HG02623 (cell line): ENCODE measurements at regions not wholly inside any gene's neighbourhood (a gene's known extent, or its start where the extent isn't known, plus 50 kb on each side); places are given as distances from the start of the nearest gene placed in this dataset.
"Not testable (repeated sequence)": the region's sequence is repeated elsewhere in the genome, so short reads cannot be mapped to it uniquely, and the experiment has no call there.

Experiments used
- ATAC-seq: cut with Tn5 transposase; IDR thresholded peaks from one replicate; pipeline ENCODE4 v1.9.1; 2021; ENCODE audit warnings: moderate library complexity; ENCODE audit not compliant: unreplicated experiment

DNA sequence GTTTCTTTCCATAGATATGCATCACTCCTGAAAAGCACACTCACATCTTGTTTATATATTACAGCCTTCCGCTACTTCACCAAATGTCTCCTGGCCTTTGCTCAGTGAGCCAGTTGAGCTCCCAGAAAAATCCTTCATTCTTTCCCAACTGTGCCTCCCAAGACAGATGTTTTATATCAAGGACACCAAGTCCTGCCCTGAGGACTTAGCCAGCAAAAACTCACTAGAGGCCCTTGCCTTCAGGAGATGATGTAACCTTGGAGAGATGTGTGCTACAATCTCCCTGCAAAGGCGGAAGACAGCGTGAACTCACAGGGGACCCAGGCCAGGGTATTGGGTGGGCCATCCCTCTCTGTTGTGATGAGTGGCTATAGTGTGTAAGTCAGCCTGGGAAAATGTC lies 86.1 kb upstream of the CTAGE1 start:
- no peak for ATAC-seq

DNA sequence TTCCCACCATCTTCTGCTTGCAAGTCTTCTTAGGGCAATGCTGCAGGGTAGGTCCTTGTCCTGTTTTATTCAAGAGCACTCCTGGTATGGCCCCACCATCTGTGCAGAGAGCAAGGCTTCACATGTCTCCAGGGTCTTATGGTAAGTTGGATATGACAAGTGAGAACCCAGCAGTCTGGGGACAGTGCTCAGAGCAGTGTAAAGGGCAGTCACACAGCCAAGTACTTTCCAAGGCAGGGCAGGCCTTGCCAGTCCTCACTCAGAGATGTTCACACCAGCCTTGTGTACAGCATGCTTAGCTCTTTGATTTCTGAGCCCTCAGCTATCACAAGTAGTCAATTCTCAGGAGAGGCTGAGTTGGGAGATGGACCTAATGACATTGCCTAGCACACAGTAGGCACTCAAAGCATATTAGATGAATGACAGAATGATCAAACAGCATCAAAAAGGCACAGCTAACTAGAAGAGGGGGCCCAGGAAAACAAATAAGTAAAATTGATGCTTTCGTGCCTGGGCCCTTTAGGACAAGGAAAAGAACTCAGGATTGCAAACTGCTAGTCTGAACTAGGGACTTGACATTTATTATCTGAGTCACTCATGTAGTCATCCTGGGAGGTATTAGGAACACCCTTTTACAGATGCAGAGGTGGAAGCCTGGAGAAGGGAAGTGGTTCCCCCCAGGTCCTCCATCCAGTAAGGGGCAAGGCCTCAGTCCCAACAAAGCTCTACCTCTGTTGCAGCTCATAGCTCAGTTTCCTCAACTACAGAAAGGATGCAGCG lies 86.7 kb upstream of the CTAGE1 start:
- ATAC-seq = no peak

DNA sequence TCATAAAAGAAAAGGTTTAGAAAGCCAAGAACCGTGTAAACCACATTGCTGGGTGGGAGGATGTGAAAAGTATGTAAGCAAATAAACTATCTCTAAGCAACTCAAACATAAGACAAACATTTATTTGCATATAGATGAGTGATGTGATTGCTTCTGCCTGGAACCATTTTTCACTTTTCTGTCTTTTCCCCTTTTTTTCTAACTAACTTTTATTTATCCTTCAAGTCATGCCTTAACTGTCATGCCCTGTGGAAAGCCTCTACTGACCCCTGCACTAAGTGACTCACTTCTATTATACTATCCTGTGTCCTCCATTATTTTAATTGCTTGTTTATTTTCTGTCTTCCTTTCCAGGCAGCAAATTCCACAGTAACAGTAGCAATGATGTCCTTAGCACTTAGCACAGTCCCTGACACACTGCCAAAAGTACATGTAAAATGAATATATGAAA lies 87.5 kb upstream of the CTAGE1 start:
- no peak for ATAC-seq

DNA sequence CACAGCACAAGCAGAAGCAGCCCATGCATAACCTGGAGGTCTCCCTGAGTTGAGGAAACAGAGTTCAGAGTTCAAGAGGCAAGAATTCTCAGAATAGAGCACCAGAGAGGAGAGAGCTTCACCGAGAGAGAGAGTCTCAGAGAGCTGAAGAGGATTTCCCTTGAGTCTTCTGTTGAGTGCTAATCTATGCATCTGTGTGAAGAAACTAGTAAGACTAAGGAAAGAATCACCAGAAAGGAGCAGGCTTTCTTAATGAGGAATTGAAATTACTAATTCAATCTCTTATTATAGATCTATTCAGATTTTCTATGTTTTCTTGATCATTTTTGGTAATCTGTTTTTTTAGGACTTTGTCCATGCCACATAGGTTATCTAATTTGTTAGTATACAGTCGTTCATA lies 89.3 kb upstream of the CTAGE1 start:
- no peak for ATAC-seq

DNA sequence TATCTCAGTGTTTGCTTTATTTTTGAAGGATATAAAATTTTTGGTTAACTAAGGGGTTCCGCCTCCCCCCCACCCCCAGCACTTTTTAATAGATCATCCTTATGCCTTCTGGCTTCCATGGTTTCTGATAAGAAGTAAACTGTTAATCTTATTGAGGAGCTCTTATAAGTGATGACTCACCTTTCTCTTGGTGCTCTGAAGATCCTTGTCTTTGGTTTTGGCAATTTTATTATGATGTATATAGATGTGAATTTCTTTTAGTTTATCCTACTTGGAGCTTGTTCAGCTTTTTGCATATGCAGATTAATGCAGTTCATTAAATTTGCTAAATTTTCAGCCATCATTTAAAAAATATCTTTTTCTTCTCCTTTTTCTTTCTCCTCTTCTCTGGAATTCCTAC lies 91.7 kb upstream of the CTAGE1 start:
- no peak for ATAC-seq

DNA sequence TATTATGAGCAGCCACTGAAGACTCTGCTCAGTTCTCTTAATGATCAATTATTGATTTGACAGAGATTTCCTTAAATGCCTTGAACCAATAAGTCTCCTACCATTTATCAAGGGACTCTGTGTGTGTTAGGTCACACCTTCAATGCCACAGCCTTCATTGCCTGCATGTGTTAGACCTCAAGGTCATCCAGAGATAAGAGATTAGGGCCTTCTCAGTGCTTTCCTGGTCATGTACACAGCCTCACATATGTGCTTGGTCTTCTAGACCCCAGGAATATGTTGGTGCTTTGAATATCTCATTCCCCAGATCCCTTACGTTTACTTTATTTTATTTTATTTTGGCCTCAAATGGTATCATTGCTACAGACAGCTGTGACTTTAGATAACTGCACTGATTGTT lies 93.0 kb upstream of the CTAGE1 start:
- ATAC-seq = no peak

DNA sequence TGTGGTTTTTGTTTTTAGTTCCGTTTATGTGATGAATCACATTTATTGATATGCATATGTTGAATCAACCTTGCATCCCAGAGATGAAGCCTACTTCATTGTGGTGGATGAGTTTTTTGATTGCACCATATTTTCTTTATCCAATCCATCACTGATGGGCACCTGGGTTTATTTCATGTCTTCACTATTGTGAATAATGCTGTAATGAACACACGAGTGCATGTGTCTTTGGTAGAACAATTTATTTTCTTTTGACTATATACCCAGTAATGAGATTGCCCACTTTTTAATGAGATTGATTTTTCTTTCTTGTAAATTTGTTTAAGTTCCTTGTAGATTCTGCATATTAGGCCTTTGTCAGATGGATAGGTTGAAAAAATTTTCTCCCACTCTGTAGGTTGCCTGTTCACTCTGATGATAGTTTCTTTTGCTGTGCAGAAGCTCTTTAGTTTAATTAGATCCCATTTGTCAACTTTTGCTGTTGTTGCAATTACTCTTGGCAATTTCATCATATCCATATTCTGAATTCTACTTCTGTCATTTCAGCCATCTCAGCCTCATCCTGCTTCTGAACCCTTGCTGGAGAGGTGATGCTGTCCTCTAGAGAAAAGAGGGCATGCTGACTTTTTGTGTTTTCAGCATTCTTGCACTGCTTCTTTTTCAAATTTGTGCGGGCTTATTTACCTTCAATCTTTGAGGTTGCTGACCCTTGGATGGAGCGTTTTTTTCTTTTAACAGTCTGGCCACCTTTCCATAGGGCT lies 96.2 kb upstream of the CTAGE1 start:
- ATAC-seq = no peak

DNA sequence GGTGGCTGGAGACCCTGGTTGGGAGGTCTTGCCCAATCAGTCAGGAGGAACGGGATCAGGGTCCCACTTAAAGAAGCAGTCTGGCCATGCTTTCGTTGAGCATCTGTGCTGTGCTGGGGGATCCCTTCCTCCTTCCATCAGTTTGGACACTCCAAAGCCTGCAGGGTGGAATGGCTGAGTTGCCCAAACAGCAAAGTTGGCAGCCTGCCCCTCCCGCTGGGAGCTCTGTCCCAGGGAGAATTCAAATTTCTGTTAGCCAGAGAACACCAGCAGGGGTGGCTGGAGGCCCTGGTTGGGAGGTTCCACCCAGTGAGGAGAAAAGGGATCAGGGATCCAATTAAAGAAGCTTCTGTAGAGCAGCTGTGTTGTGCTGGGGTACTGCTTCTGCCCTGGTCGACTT lies 96.9 kb upstream of the CTAGE1 start:
- no peak for ATAC-seq

DNA sequence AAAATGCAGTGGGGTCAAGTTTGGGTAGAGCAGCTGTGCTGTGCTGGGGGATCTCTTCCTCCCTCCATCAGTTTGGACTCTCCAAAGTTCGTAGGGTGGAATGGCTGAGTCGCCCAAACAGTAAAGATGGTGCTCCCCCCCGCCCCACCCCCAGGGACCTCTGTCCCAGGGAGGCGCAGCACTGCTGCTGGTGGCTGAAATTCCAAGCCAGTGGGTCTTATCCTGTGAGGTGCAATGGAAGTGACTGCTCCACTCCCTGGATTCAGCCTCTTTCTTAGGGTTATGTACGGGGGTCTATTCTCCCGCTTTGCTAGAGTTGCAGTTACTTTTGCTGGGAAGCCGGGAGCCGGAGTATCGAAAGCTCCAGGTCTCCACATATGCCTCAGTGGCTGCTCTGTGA lies 97.5 kb upstream of the CTAGE1 start:
- no peak for ATAC-seq

DNA sequence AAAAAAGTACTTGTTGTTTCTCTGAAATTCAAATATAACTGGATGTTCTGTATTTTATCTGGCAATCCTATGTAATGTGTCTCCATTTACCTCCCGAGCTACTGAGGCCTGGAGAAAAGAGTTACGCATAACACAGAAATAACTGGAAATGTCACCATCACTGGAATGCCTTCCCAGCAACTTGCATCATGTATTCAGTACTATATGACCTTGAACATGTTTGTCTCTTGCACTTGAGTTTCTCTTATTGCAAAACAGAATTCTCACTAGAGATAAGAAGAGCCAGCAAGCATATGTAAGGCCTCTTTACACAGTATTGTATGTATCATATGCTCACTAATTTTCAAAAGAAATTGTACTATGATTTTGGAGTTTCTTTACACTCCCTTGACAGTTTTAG lies 99.6 kb upstream of the CTAGE1 start:
- no peak for ATAC-seq

DNA sequence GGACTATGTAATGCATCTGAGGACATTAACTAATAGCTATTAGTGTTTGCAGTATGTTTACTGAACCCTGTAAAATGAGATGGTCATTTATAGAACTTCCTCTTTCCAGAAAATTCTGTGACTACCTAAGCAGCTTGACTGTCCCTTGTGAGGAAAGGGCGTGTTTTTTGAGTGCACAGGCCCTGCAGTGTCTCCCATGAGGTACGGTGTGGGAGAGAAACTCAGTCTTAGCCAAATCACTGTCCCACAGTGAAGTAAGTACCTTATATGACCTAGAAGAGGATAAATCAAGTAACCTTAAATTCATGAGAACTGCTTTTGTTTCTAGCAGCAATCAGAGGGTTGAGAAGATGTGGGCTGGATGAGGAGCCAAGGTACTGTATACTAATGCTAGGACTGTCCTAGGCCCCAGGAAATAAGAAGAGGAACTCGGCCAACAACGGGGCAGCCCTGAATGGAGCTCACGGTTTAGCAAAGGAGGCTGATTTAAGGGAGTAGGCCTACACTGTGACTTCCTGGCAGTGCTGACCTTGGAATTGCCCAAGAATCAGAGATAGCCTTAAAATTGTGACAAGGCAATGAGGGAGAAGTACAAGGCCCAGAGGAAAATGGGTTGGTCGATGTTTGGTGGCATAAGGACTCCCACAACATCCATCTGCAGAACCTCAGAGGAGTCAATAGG lies 103.5 kb upstream of the CTAGE1 start:
- ATAC-seq = no peak

DNA sequence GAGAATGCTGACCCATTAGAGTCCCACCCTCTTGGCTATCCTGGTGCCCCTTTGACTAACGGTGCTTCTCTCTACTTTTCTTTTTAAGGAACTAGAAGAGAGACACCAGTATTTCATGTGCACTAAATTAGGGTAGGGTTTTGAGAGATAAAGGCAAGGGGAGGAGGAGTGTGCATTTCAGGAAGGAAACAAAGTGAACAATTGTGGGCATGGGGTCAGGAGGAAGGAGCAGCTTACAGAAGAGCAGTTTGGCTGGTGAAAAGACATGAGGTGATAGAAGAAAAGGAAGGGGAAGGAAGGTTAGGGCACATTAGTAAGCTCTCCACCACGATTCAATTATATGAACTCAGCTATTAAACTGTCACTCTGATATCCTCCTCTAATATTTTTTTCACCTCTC lies 105.8 kb upstream of the CTAGE1 start:
- no peak for ATAC-seq

DNA sequence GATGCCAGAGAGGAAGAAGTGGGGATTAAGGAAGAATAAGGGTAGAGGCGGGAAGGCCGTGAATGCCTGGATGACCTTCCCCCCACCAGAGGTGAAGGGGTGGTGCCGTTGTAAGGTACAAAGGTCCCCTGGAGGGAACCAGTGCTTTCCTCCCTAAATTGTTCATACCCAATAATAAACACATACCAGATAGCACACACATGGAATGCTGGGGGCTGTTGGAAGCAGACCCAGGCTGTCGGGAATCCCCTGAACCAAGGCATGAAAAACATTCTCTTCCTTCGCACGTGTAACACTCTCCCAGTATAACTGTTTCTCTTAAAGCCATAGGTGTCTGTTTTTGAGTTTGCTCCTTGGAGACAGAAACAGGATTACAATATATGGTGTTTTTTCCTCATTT lies 107.1 kb upstream of the CTAGE1 start:
- no peak for ATAC-seq

DNA sequence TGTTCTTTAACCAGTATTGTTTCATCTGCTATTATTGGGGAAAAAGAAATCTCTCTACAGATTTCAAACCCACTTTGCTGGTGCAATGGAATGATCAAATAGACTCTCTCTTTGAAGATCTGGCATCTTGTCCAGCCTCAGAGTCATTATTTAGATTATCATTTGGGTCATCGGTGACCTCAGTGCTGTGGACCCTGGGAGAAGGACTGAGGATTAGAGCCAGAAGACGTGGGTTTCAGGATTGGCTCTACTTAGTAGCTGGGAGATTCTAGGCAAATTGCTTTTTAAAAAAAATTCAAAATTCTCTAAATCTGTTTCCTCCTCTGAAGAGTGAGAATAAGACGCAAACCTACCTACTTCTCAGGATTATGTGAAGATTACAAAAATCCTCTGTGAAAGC lies 107.6 kb upstream of the CTAGE1 start:
- ATAC-seq = no peak

DNA sequence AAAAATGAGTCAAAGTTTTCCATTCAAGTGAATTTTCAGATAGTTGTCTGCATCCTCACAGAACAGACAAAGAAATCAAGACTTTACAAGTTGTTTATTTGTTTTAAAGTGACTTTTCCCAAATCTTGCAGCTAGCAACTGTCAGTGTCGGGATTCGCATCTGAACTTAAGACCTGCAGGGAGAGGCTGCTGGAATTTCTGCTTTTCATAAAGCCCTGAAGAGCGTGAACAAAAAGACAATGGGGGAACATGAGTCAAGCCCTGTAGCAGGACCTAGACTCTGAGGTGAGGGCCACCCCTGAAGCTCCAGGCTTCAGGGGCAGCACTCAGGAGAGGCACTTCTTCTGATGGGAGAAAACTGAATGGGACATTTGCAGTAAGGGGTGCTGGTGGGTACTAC lies 108.2 kb upstream of the CTAGE1 start:
- ATAC-seq = no peak

DNA sequence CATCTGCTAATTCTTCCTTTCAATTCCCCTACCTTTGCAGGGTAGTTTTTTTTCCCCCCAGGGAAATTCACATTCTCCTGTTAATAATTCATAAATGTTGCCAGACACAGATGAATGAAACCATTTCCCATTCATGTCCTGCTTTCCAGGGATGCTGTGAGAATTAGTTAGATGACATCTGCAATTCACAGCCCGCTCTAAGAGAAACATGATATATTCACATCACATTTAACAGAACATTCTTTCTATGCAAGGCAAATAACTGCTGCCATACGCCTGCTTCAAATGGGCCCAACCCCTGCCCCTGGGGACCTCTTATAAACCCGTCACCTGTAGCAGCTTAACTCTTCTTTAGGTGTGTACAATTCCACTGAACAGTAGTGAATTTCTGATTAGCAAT lies 110.6 kb upstream of the CTAGE1 start:
- no peak for ATAC-seq

DNA sequence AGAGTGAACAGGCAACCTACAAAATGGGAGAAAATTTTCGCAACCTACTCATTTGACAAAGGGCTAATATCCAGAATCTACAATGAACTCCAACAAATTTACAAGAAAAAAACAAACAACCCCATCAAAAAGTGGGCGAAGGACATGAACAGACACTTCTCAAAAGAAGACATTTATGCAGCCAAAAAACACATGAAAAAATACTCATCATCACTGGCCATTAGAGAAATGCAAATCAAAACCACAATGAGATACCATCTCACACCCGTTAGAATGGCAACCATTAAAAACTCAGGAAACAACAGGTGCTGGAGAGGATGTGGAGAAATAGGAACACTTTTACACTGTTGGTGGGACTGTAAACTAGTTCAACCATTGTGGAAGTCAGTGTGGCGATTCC lies 117.0 kb upstream of the CTAGE1 start:
- ATAC-seq = not testable (repeated sequence)

DNA sequence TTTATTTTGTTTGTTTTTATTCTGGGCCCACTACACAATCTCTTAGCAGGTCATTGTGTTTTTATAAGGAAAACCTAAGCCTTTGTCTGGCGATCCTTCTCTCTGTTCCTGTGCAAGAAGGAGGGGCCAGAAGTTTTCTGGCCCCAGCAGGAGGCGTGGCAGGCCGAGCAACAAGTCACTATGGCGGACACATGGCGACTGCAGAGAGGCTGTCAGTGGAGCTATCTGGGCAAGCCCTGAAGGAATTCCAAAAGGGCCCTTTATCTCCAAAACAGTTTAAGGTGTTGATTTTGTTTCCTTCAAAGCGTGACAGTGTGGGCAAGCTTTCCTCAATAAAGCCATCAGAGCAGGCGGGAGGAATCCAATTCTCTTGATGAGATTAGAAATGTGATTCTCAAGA lies 118.8 kb upstream of the CTAGE1 start:
- ATAC-seq = no peak

DNA sequence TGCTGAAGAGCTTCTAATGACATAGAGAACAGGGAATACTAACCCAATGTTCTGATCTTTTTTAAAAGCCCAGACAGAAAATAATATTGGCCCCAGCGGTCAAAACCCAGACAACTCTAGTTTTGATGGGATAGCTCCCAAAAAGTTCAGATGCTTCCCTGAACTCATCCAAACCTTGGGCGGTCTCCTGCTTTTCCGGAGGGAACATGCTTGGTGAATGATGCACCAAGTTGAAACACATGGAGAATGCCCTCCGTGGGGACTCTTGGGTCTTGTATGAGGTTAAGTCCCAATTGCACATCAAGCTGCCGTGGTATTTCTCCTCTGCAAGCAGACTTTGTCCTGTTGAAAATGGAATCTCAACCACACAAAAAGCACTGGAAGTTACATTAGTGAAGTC lies 120.7 kb upstream of the CTAGE1 start:
- no peak for ATAC-seq

DNA sequence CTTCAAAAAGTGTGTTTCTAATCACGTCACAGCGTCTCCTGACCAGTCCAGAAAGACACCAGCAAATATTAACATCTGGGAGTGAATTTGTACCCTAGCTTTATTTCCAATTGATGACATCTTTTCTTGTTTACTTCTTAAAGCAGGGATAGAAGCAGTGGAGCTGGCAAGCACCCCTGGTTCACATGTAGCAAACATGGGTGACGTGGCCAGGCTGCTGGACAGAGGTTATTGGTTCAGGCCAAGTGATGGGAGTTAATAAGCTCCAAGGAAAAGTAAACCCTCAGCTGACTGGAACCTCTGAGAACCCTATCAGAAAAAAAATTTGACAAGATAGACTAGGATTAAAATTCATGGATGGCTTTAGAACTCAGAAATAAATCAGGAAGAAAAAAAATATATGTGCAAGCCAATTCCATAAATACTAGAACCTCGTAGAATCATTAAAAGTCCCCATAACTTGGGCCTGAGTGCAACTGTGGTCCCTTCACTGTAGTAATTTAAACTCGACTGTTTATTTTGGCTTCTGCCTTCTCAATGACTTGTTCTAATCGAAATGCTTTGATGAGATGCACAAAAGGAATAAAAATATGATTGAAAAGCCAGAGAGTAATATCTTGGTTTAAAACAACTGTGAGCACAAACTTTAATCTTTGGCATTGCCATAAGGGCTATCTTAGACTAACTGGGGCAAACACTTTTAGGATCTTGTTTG lies 121.5 kb upstream of the CTAGE1 start:
- no peak for ATAC-seq

DNA sequence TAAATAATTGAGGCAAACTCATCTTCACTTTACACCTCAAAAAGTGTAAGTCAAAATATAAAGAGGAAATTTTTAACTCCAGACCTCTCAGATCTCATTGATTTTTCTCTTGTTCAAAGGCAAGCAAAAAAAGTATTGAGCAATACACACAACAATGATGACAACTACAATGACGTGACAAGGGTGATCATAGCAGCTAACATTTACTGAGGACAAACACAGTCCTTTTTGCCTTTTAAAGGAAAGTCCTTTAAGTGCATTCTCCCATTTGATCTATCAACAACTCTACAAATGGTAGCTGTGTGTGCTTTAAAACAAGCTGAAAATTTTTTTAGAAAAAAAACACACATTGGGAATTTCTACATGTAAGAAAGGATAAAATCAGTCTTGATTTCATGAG lies 123.5 kb upstream of the CTAGE1 start:
- no peak for ATAC-seq
